Left ventricle myocardium superior (tissue), 1 donor: ENCODE measurements at regions not wholly inside any gene's neighbourhood (a gene's known extent, or its start where the extent isn't known, plus 50 kb on each side); places are given as distances from the start of the nearest gene placed in this dataset.
"Not testable (repeated sequence)": the region's sequence is repeated elsewhere in the genome, so short reads cannot be mapped to it uniquely, and the experiment has no call there.

ENCODE experiments used
- ATAC-seq: fragments of 200-7000 bp; cut with Tn5 transposase; one replicate; pipeline ENCODE4 v1.9.1; 2020; ENCODE audit warnings: mild to moderate bottlenecking, moderate library complexity
- DNase-seq: peaks from one replicate; pipeline ENCODE4 v3.0.0-alpha.2; 2020
- intact Hi-C: fragments of 100-400 bp; cut with micrococcal nuclease; formaldehyde crosslinking; loops from one replicate; pipeline ENCODE4 v1.11.0; 2022
- donor health status: DM: no; HTN: yes; CAD: no; lungs with severe emphysema.

- DNase-seq (no peak), ATAC-seq (no peak)
- intact Hi-C loops: no loop called here
These were observed 240.2 kb upstream of the MAGEB16 start for GRCh38 chrX:35557916-35558315.

GRCh38 chrX:35561985-35562384 lies 236.2 kb upstream of the MAGEB16 start:
- DNase-seq: no peak
- ATAC-seq: no peak

GRCh38 chrX:35562395-35562794 lies 235.7 kb upstream of the MAGEB16 start:
- intact Hi-C loops: no loop called here
- ATAC-seq: no peak
- no peak for DNase-seq

More at GRCh38 chrX:35561985-35562384, 236.2 kb upstream of the MAGEB16 start:
- intact Hi-C loops: no loop called here

- DNase-seq: no peak
- intact Hi-C loops: no loop called here
- ATAC-seq: no peak
These were observed 207.9 kb upstream of the MAGEB16 start for GRCh38 chrX:35590210-35590609.

DNA sequence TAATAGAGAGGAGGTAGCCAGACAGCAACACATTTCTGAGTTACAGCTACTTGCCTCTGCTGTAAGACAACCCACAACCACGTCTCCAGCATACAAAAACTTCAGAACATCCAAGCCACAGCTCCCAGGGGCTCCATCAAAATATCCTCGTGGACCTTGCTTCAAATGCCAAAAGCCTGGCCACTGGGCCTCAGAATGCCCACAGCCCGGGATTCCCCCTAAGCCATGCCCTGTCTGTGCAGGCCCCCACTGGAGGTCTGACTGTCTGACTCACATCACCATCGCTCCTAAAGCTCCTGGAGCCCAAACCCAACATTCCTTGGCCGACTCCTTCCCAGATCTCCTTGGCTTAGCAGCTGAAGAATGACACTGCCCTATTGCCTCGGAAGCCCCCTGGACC lies 186.6 kb upstream of the MAGEB16 start:
- DNase-seq, intact Hi-C loops, ATAC-seq: not testable (repeated sequence)

DNA sequence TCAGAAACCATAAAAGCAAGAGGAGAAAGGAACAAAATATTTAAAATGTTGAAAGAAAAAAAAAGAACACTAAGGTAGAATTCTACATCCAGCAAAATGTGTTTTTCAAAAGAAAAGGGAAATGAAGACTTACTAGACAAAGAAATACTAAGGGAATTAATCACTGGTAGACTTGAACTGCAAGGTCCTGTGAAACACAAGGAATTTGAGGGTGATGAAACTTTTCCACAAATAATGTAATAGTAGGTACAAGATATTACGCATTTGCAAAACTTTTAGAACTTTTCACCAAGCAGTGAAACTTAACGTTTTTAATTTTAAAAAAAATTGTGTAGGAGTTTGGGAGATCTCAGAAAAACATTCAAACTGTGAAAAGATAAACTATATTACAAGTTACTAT lies 180.3 kb upstream of the MAGEB16 start:
- DNase-seq (no peak), ATAC-seq (no peak)
- intact Hi-C loops: no loop called here

- ATAC-seq (no peak), DNase-seq (no peak)
- intact Hi-C loops: no loop called here
These were observed 176.1 kb upstream of the MAGEB16 start for GRCh38 chrX:35622040-35622439.

DNA sequence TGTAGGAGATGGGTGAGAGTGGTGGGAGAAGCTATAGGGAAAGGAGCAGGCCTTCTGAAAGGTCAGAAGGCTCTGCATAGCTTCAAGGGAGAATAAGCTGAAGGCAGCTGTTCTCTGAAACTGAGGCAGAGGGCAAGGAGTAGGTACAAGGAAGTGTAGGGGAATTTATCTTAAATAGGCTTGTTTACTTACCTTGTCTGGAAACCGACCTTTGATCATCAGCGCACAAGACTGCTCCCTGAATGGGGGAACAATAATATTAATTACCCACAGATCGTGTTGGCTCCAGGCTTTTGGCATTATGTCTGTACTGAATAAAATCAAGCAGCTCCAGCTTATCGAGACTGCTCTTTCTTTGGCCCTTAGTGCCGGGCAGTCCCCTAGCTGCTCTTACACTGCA lies 175.5 kb upstream of the MAGEB16 start:
- ATAC-seq (no peak), DNase-seq (no peak)
- intact Hi-C loops: no loop called here

DNA sequence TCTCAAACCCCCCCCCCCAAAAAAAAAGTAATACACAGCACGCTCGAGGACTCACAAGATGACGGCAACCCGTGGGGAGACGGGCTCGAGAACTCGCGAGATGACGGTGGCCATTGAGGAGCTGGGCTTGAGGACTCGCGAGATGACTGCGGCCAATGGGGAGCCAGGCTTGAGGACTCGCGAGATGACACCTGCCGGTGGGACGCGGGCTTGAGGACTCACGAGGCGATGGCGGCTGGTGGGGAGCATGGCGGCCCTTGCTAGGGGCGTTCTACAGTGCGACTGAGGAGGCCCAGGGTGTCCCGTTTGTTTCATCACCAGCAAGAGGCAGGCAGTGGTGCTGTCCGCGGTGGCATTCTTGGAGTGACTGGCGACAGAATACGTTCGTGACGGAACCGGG lies 172.4 kb upstream of the MAGEB16 start:
- intact Hi-C loops: no loop called here
- no peak for ATAC-seq
- no peak for DNase-seq

- intact Hi-C loops: no loop called here
- DNase-seq (no peak), ATAC-seq (no peak)
These were observed 172.0 kb upstream of the MAGEB16 start for GRCh38 chrX:35626124-35626523.

GRCh38 chrX:35635971-35636370 lies 162.2 kb upstream of the MAGEB16 start:
- DNase-seq, intact Hi-C loops, ATAC-seq: not testable (repeated sequence)

GRCh38 chrX:35664833-35665232 lies 133.3 kb upstream of the MAGEB16 start:
- intact Hi-C loops: no loop called here
- ATAC-seq (no peak), DNase-seq (no peak)

GRCh38 chrX:35665311-35665710 lies 132.8 kb upstream of the MAGEB16 start:
- no peak for DNase-seq
- intact Hi-C loops: no loop called here
- ATAC-seq: no peak

DNA sequence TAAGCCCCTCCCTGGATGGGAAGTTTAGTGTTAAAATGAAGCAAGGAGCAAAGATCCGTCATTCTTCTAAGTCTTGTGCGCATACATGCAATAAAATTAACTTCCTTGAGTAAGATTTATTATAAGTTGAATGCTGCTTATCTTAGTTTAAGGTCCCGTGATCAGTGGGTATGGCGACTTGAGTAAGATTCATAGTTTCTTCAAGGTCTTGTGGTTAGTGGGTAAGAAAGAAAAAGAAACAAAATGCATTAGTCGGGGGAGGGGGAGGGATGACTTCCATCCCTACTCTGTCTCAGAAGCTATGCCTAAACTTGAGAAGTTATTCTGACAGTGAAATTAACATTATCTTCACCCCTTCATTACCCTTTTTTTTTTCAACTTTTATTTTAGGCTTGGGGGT lies 127.3 kb upstream of the MAGEB16 start:
- ATAC-seq (no peak), DNase-seq (no peak)
- intact Hi-C loops: no loop called here

DNA sequence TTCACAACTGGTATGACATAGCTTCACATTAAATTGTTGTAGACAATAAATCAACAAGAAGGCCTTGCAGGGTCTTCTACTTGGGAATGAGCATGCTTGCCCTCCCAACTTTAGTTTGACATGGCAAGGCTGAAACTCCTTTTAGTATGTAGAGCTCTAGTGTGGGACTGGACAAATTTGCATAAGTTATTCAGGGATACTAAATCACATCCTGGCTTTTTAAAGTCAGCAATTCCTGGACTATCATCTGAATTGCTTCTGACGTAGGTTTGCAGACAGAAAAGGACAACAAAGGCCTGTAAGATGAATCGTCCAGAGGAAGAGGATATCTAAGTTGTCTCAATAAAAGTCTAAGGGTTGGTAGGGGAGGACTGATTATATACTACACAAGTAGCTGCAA lies 123.0 kb upstream of the MAGEB16 start:
- intact Hi-C loops: no loop called here
- no peak for DNase-seq
- ATAC-seq: no peak

DNA sequence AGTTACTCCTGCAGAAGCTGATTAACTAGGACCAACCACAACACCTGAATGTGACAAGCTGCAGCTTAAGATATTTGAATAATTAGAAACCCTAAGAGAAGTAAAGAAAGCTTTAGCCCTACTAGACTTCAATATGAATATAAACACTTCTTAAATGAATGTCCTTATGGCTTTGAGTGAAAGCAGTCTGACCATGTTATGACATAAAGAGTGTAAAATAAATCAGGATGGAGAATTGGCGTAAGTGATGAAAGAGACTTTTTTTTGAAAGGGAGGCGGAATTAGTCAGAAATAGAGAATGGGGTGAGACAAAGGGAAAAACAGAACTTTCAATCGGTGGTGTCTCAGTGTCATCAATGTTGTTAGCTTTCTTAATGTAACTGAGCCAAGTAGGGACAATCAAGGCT lies 117.2 kb upstream of the MAGEB16 start:
- ATAC-seq: no peak
- DNase-seq: no peak
- intact Hi-C loops: no loop called here

- intact Hi-C loops: no loop called here
- no peak for ATAC-seq
- no peak for DNase-seq
These were observed 115.7 kb upstream of the MAGEB16 start for GRCh38 chrX:35682476-35682875.

DNA sequence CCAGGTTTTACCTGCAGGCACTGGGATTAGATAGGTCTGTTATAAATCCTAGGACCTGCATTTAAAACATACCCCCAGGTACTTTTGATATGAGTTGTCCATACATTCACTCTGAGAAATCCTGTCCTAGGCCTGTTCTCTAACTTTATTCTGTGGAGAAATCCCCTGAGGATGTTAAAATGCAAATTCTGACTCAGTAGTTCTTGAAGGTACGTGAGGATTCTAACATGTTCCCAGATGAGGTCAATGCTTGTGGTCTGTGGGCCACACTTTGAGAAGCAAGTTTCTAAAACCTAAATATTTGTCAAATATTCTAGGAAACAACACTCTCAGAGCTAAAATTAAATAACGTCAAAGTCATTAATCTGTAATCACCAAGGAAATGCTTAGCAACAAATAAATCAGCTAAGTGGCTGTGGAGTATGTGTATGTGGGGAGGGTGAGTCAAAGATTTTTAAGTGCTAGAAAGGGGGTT lies 101.3 kb upstream of the MAGEB16 start:
- intact Hi-C loops: no loop called here
- ATAC-seq (no peak), DNase-seq (no peak)

DNA sequence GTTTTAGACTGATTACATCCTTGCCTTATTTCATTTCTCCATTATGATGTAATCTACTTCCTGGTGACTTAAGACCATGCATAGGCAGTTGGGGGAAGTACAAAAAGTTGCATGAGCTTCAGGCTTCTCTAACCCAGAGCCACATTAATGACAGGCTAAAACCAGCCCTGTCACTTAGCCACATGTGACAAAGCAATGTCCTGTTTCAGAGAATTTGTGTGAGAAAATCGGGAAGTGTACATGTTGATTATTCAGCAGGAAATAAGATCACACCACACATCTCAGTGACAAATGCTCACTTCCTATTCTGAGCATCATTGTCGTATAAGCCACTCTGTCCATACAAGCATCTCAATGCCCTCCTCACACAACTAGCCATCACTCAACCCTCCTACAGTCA lies 98.5 kb upstream of the MAGEB16 start:
- intact Hi-C loops: no loop called here
- ATAC-seq (no peak), DNase-seq (no peak)

GRCh38 chrX:35700121-35700520 lies 98.0 kb upstream of the MAGEB16 start:
- ATAC-seq (no peak), DNase-seq (no peak)
- intact Hi-C loops: no loop called here

DNA sequence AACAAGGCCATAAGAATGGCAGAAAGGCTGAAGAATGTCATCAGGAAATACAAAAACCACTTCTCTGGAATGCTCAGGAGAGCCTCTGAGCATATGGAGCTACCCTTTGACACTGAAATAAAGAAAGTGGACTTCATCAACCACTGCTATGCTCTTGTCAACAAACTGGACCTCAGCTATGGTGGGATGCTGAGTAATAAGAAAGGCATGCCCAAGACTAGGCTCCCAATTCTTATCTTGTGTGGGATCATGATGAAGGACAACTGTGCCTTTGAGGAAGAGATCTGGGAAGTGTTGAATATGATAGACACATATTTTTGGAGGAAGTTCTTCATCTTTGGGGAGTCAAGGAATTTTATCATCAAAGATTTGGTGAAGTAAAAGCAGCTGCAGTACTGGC lies 86.9 kb upstream of the MAGEB16 start:
- DNase-seq (no peak), ATAC-seq (no peak)
- intact Hi-C loops: no loop called here

DNA sequence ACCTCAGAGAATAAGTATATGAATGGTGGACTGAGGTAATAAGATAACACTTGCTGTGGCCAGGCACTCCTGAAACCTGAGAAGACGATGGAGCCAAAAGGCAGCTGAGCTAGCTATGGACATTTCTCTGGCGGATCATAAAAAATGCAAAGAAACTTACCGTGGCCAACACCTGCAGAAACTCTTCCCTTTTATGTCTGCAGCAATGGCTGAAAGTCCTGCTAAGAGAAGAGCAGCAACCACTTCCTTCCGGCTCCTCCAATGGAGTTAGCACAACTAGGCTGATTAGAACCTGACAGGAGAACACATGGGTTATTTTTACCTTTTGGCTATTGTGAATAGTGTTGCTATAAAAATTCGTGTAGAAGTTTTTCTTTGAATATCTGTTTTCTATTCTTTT lies 76.0 kb upstream of the MAGEB16 start:
- intact Hi-C loops: no loop called here
- ATAC-seq (no peak), DNase-seq (no peak)
